Activated CD8-positive, alpha-beta T cell treated with anti-CD3 and anti-CD28 coated beads for 36 hours (primary cell): ENCODE measurements at regions not wholly inside any gene's neighbourhood (a gene's known extent, or its start where the extent isn't known, plus 50 kb on each side); places are given as distances from the start of the nearest gene placed in this dataset.

Experiments
- ATAC-seq: fragments of 200-7000 bp; cut with Tn5 transposase; one replicate; pipeline ENCODE4 v1.10.0; 2021; ENCODE audit warnings: mild to moderate bottlenecking, moderate library complexity
- CTCF ChIA-PET: fragments of 350-600 bp; sonication (Branson Sonifier 250); formaldehyde crosslinking; loops from one replicate; lab custom pipeline; 2021; ENCODE audit warnings: antibody characterized with exemption; lab: Charles Lee
- POLR2A ChIA-PET: fragments of 350-600 bp; sonication (Branson Sonifier 250); formaldehyde crosslinking; loops from one replicate; lab custom pipeline; 2021; ENCODE audit warnings: antibody characterized with exemption; lab: Charles Lee
- DNase-seq: peaks from one replicate; pipeline ENCODE4 v3.0.0-alpha.2; 2020
- H3K27ac Mint-ChIP-seq: one replicate; pipeline ENCODE4 v1.8.0; 2021; ENCODE audit warnings: mild to moderate bottlenecking, mixed read lengths
- H3K27me3 Mint-ChIP-seq: one replicate; pipeline ENCODE4 v1.8.0; 2021; ENCODE audit warnings: mixed read lengths
- H3K36me3 Mint-ChIP-seq: one replicate; pipeline ENCODE4 v1.8.0; 2021; ENCODE audit warnings: low read depth, mixed read lengths
- H3K4me1 Mint-ChIP-seq: one replicate; pipeline ENCODE4 v1.8.0; 2021; ENCODE audit warnings: low read depth, mixed read lengths
- H3K4me3 Mint-ChIP-seq: one replicate; pipeline ENCODE4 v1.8.0; 2021; ENCODE audit warnings: mild to moderate bottlenecking, moderate library complexity, mixed read lengths
- H3K9me3 Mint-ChIP-seq: one replicate; pipeline ENCODE4 v1.8.0; 2021; ENCODE audit warnings: mixed read lengths
- CTCF ChIP-seq: fragments of 200-600 bp; IDR thresholded peaks from one replicate; pipeline ENCODE4 v1.8.0; 2022; ENCODE audit warnings: antibody characterized with exemption, mild to moderate bottlenecking
- intact Hi-C: fragments of 100-400 bp; cut with micrococcal nuclease; formaldehyde crosslinking; loops from one replicate; pipeline ENCODE4 v1.10.0; 2022

- POLR2A ChIA-PET: no interaction called here
- no peak for TF ChIP-seq CTCF
- CTCF ChIA-PET: no interaction called here
- Mint-ChIP-seq H3K27me3 (peaks cover 2% of the 10 kb centered on the region), H3K36me3 (no peaks in the 10 kb centered on the region), H3K27ac (no peak overlapping the region), H3K4me3 (no peak overlapping the region), H3K9me3 (no peaks in the 10 kb centered on the region), H3K4me1 (no peaks in the 10 kb centered on the region)
- DNase-seq: no peak
- intact Hi-C loops: no loop called here
- no peak for ATAC-seq
These were observed 95.1 kb downstream of the BLID start for GRCh38 chr11:122020902-122021301.

- no peaks in the 10 kb centered on the region for H3K9me3 Mint-ChIP-seq
- H3K36me3 Mint-ChIP-seq: no peaks in the 10 kb centered on the region
- H3K27ac Mint-ChIP-seq: no peak overlapping the region
- intact Hi-C loops: no loop called here
- ChIA-PET CTCF (no interaction called here), POLR2A (no interaction called here)
- ATAC-seq (no peak), DNase-seq (no peak)
- H3K27me3 Mint-ChIP-seq: peaks cover 2% of the 10 kb centered on the region
- H3K4me1 Mint-ChIP-seq: no peaks in the 10 kb centered on the region
- H3K4me3 Mint-ChIP-seq: no peak overlapping the region
- no peak for TF ChIP-seq CTCF
These were observed 95.9 kb downstream of the BLID start for GRCh38 chr11:122019908-122020694.

- intact Hi-C loops: no loop called here
- POLR2A ChIA-PET: interaction anchor here (0.6 kb wide), 1 partner anchor 38 kb away, joined by 3 read pairs; no protein-coding TSS in a partner anchor
- H3K36me3 Mint-ChIP-seq: no peaks in the 10 kb centered on the region
These were observed 108.4 kb downstream of the BLID start for GRCh38 chr11:122007601-122008071.

GRCh38 chr11:122004446-122004845, 111.6 kb downstream of the BLID start:
- ChIA-PET POLR2A (no interaction called here), CTCF (no interaction called here)
- intact Hi-C loops: no loop called here

More at GRCh38 chr11:122007601-122008071, 108.4 kb downstream of the BLID start:
- Mint-ChIP-seq H3K9me3 (no peaks in the 10 kb centered on the region), H3K27ac (no peak overlapping the region), H3K4me1 (no peaks in the 10 kb centered on the region), H3K4me3 (no peak overlapping the region), H3K27me3 (no peaks in the 10 kb centered on the region)
- no peak for DNase-seq
- TF ChIP-seq CTCF: no peak
- CTCF ChIA-PET: no interaction called here
- no peak for ATAC-seq

More at GRCh38 chr11:122004446-122004845, 111.6 kb downstream of the BLID start:
- ATAC-seq (no peak), DNase-seq (no peak)
- H3K9me3 Mint-ChIP-seq: no peaks in the 10 kb centered on the region
- no peak overlapping the region for H3K4me3 Mint-ChIP-seq
- H3K27ac Mint-ChIP-seq: no peak overlapping the region
- H3K27me3 Mint-ChIP-seq: peaks cover 3% of the 10 kb centered on the region
- H3K4me1 Mint-ChIP-seq: no peaks in the 10 kb centered on the region
- TF ChIP-seq CTCF: no peak
- no peaks in the 10 kb centered on the region for H3K36me3 Mint-ChIP-seq
